GM19328 (cell line): ENCODE measurements at regions not wholly inside any gene's neighbourhood (a gene's known extent, or its start where the extent isn't known, plus 50 kb on each side); places are given as distances from the start of the nearest gene placed in this dataset.
"Not testable (repeated sequence)": the region's sequence is repeated elsewhere in the genome, so short reads cannot be mapped to it uniquely, and the experiment has no call there.

Experiments used
- ATAC-seq: cut with Tn5 transposase; IDR thresholded peaks from one replicate; pipeline ENCODE4 v1.9.1; 2021; ENCODE audit warnings: mild to moderate bottlenecking, moderate library complexity; ENCODE audit not compliant: unreplicated experiment

DNA sequence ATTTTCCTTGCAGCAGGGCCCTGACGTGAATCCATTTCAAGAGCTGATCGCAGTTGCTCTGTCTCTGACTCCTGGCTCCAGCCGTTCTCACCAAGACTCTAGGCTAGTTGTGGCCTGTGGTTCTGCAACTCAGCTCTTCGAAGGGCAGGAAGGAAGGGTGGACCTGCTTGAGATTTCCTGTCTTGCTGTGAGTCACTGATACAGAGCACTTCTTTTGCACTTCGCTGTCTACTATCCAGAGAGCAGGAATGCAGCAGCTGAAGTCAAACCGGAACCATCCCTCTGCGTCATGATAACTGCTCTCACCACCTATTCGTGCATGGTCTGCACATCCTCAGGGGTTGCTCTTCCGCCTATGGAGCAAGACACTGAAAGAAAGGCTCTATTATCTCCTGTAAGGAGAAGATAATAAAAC, 59.7 kb downstream of the RAP2B start:
- peak; percentile 92 for ATAC-seq

DNA sequence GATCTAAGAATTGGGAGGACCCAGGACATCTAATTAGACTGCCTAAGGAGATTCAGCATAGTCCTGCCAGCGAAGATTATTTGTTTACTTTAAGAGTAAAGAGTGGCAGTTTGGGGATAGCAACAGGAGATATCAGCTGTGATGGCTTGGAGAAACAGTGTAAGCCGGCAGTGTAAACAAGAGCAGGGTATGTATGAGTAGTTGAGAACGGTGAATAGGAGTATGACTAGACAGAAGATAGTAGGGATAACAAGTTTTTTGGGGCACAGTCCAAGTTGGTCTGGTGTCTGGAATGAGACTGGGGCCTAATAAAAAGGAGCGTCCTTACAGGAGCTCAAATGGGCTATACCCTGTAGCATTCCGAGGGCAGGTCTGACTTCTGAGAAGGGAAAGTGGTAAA, 64.9 kb downstream of the RAP2B start:
- ATAC-seq, result not testable (repeated sequence)

DNA sequence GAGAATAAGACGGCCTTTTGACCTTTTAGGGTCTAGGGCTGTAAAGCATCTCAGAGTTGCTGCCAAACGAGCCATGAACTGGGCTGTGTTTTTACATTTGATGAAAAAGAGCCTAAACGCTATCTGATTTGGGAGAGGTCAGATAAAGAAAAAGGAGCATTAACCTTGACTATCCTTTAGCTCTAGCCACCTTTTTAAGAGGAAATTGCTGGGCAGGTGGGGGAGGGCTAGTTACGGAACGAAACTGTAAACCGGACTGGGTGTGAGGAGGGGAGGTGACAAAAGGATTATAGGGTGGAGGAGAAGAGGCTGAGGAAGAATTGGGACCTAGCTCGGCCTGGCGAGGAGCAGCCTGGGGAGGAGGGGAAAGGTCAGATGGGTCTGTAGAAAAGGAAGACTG, 68.4 kb downstream of the RAP2B start:
- ATAC-seq, result not testable (repeated sequence)

DNA sequence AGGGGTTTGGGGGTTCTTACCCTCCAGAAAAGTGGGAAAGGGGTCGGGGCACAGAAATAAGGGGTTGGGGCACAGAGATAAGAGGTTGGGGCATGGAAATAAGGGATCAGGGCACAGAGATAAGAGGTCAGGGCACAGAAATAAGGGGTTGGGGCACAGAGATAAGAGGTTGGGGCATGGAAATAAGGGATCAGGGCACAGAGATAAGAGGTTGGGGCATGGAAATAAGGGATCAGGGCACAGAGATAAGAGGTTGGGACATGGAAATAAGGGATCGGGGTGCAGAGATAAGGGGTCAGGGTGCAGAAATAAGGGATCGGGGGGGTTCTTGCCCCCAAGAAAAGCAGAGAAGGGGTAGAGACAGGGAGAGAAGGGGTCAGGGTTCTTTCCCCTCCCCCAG, 69.2 kb downstream of the RAP2B start:
- ATAC-seq, result not testable (repeated sequence)

DNA sequence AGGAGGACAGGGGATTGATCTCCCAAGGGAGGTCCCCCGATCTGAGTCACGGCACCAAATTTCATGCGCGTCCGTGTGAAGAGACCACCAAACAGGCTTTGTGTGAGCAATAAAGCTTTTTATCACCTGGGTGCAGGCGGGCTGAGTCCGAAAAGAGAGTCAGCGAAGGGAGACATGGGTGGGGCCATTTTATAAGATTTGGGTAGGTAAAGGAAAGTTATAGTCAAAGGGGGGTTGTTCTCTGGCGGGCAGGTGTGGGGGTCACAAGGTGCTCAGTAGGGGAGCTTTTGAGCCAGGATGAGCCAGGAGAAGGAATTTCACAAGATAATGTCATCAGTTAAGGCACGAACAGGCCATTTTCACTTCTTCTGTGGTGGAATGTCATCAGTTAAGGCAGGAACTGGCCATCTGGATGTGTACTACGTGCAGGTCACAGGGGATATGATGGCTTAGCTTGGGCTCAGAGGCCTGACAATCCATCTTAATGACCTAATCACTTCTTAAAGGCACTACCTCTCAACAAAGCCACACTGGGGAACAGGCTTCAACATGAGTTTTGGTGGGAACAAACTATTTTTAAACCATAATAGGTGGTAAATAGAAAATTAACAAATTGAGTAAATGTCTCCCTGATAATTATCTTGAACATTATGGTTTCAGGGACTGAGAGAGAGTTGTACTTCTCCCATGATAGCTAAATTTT, 70.2 kb downstream of the RAP2B start:
- ATAC-seq, result not testable (repeated sequence)

DNA sequence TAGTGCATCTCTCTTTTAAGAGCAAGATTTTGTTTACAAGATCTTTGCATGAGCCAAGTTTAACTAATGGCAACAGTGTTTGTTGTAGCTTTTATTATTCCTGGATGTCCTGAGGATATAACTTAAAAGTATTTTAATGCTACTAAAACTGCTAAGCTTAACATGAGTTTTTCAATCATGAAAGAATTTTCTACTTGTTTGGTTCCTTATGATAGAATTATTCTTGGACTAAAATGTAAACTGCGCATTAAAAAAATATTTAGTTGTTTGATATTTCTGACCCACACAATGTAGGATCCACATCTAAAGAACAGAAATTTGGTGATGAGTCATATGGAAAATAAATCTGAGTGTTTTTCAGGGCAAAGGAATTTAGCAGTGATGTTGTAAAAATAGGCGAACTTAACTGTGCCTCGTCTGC, 70.8 kb downstream of the RAP2B start:
- no peak for ATAC-seq

DNA sequence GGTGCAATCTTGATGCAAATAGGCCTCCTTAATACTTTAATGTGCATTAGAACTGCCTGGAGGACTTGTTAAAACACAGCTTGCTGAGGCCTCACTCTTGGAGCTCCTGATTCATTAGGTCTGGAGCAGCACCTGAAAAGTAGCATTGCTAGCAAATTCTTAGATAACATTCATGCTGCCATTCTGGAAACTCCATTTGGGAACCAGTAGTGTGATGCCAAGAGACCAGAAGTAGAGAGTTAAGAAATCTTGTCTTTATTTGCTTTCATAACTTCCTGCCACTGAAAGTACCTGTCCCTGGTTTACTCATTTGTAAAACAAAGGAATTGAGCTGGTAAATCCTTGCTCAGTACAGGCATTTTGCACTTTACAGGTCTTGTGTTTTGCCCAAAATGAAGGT, 72.0 kb downstream of the RAP2B start:
- no peak for ATAC-seq

DNA sequence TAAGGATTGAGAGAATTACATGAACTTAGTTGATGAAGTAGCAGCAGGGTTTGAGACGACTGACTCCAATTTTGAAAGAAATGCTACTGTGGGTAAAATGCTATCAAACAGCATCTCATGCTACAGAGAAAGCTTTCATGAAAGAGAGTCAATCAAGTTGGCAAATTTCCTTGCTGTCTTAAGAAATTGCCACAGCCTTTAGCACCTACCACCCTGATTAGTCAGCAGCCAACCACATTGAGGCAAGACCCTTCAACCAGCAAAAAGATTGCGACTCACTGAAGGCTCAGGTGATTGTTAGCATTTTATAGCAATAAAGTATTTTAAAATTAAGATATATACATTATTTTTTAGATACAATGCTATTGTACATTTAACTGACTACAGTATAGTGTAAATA, 80.9 kb downstream of the RAP2B start:
- ATAC-seq, result no peak

DNA sequence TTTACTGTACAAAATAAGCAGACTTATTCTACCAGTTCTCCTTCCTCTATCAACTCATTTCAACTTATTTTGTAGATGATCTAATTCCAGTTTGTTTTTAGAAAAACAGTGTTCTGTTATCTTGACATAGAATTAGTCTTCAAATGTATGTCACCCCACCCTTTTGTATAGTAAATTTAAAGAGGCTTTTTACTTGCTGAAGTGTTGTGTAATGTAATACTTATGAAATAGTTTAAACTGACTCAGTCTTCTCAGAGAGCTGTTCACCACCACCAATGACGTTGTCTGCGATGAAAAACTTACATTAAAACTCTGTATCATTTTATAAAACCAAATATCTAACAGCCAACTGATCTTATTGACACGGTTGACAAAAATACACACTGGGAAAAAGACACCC, 82.9 kb downstream of the RAP2B start:
- no peak for ATAC-seq

DNA sequence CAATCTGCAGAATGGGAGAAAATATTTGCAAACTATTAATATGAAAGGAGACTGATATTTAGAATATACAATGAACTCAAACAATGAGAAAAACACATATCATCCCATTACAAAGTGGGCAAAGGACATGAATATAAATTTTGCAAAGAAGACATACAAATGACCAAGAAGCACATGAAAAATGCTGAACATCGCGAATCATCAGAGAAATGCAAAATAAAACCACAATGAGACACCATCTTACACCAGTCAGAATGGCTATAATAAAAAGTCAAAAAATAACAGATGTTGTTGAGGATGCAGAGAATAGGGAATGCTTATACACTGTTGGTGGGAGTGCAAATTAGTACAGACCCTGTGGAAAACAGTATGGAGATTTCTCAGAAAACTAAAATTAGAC, 83.6 kb downstream of the RAP2B start:
- no peak for ATAC-seq

DNA sequence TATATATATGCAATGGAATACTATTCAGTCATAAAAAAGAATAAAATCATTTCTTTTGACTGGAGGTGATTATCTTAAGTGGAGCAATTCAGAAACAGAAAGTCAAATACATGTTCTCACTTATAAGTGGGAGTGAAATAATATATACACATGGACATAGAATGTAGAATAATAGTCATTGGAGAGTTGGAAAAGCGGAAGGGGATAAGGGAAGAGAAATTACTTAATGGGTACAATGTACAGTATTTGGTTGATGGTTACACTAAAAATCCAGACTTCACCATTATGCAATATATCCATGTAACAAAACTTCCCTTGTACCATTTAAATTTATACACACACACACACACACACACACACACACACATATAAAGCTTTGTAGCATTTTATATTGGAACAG, 84.3 kb downstream of the RAP2B start:
- ATAC-seq, result no peak

DNA sequence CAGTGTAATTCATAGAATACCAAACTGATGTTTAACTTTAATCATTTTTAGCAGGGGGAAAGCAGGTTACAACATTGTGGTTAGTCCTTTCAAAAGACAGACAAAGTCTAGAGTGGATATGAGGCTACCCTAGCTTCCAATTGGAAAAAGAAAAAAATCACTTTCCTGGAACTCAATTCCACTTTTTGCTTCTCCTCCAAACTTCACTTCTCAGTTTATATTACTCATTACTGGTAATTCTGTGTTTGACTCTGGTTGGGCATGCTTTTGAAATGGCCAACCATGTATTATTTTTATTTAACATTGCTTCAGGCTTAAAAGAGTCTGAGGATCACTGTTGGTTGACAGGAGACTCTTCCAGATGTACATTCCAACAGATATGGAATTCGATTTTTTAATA, 84.8 kb downstream of the RAP2B start:
- no peak for ATAC-seq

DNA sequence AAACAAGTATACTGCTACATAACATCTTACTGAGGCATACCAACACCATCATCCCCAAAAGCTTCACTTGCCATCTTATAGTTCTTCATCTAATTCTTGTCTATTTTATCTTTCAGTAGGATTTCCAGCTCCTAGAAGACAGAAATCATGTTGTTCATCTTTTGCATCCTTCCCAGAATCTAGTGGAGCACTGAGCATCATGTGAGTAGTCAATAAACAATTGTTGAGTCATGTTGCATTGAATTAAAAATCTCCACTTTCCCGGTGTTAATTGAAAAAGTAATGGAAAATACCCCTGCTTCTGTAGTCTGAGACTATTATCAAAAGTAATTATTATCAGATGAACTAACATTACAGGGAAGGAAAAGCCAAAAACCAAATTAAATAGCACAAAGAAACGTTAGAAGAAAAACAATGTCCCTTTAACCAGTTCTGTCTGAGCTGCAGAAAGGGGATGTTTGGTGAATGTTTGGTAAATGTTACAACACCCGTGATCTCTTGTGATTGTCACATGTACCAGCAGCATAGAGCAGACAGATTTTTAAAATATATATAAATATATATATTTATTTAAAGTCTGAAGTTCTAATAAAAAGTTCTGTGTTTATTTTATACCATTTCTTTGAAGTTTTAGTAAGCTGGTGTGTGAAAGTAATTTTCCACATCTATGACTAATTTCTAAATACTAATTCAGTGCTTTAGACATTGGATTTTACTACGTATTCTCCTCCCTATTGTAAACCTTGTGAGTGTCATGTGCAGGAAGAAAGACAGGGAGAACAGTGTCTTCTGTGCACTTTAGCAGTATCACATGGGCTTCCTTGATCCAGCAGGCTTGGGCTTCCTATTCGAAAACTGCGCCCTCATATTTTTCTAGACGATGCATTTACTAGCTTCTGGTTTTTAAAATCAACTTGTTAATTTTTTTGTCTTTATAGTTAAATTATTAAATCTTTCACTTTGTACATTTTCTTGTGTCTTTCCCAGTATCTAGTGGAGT, 85.6 kb downstream of the RAP2B start:
- no peak for ATAC-seq

DNA sequence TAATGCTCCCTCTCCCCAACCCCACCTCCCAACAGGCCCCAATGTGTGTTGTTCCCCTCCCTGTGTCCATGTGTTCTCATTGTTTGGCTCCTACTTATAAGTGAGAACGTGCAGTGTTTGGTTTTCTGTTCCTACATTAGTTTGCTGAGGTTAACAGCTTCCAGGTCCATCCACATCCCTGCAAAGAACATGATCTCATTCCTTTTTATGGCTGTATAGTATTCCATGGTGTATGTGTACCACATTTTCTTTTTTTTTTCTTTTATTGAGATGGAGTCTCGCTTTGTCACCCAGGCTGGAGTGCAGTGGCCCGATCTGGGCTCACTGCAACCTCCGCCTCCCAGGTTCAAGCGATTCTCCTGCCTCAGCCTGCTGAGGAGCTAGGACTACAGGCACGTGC, 86.8 kb downstream of the RAP2B start:
- ATAC-seq, result not testable (repeated sequence)

DNA sequence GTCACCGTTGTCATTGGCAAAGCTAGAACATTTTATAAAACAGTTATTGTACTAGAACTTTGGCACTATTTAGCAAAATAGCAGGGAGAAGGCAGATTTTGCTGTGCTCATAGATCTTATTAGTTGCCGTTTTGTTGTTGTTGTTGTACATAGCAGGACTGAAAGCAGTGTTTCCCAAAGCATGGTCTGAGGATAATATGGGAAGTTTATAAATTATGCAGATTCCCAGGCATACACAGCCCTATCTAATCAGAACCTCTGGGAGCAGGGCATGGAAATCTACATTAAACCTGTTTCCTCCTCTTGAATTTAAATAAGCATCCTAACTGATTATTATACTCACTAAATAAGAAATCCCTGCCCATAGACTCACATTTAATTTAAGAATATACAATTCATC, 87.9 kb downstream of the RAP2B start:
- ATAC-seq, result no peak

DNA sequence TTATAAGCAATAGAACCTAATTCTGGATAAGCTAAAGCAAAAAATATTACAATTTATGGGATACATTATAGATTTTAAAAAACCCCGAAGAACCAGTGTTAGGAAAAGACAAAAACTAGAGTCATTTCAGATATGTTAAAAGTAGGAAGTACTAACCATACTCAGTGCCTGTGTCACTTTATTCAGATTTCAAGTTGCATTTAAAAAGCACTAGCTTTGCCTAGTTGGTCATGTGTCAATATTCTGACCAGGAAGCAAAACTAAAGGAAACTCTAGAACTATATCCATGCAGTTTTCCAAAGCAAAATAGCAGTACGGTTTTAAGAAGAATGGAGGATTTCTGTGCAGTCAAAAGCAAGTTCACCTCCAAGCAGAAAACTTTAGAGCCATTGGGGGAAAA, 88.4 kb downstream of the RAP2B start:
- no peak for ATAC-seq

DNA sequence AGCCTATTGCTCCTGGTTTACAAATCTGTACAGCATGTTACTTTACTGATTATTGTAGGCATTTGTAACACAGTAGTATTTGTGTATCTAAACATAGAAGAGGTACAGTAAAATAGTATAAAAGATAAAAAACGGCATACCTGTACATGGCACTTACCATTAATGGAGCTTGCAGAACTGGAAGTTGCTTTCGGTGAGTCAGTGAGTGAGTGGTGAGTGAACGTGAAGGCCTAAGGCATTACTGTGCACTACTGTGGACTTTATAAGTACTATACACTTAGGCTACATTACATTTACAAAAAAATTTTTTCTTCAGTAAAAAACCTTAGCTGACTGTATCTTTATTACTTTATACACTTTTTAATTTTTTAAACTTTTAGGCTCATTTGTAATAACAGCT, 90.9 kb downstream of the RAP2B start:
- ATAC-seq, result no peak

DNA sequence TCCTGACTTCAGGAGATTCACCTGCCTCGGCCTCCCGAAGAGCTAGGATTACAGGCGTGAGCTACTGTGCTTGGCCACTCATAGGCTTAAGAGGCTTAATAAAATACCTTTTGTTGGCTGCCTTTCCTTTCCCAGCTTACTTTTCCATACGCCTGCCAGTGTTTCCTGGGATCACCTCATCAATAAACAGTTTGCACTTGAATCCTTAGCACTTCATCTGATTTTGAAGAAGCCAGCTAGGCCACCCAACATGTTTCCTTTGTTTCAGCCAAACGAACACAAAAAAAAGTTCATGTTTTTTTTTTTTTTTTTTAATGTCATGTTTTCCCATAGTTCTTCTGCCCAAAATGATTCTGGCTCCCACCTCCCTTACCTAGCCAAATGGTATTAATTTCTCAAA, 92.3 kb downstream of the RAP2B start:
- no peak for ATAC-seq

DNA sequence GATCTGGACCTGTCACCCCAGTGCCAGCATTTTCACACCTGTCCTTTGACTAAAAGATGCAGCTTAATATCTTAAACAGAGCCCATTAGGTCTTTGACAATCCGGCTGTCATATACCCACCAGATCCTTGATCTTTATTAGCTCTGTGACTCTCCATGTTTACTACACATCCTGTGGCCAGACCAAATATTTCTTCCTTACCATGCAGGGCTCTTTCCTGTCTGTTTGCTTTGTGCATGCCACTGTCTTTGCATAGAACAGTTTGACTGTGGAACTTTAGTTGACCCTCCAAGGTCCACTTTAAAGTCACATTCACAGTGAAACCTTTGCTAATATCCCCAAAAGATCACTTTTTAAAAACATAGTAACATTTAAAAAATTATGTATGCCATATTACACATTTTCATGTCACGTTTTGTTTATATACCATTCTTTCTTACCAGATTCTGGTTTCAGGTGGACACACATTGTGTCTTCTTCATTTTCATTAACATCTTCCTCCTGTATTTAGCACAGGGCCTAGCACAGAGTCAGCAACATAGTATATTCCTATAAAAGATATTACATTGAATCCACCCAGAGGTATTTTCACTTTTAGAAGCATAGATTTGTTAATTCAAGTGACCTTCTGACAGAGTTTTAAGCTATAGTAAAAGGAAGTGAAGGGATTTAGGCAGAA, 95.8 kb downstream of the RAP2B start:
- ATAC-seq, result no peak

DNA sequence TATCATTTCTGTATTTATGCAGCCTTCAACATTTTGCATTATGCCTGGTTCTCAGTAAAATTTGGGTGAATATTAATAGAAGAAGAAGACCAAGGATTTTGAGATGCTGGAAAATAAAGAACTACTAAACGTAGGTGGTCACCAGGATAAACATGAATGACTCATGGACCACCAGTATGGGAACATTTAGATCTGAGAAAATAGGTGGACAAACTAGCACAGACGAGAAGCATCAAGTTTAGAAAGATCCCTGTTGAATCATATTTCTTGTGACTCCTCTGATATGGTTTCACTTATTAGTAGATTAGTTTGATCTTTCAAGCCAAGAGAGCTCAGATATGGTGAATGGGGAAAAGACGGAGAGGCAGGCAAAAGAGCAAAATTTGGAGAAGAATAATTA, 97.9 kb downstream of the RAP2B start:
- no peak for ATAC-seq

DNA sequence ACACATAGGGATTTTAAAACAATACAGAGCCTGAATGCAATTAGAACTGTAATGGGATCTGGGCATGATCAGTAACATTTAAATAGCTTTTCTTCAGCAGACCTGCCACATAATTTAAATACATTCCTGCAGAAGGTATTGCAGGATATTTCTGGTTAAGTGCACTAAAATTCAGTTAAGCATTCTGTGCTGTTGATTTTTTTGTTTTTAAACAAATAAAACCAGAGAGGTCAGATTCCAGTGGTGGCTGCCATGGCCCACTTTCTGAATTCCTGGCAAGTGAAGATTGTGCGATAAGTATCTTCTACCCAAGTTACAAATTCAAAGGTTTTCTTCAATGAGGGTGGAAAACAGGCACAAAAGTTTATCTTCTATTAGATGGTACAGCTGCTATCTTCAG, 98.7 kb downstream of the RAP2B start:
- no peak for ATAC-seq

DNA sequence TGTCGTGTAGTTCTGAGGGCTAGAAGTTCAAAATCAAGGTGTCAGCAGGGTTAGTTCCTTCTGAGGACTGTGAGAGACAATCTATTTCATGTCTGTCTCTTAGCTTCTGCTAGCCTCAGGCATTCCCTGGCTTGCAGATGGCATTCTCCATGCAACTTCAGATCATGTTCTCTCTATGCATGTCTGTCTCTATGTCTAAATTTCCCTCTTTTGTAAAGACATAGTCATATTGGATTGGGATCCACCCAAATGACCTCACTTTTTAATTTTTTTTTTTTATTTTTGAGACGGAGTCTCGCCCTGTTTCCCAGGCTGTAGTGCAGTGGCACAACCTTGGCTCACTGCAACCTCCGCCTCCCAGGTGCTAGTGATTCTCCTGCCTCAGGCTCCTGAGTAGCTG, 104.6 kb downstream of the RAP2B start:
- ATAC-seq, result no peak
